WERI-Rb-1 (cell line): ENCODE measurements at regions not wholly inside any gene's neighbourhood (a gene's known extent, or its start where the extent isn't known, plus 50 kb on each side); places are given as distances from the start of the nearest gene placed in this dataset.

Source experiments
- DNase-seq: peaks from one replicate; pipeline ENCODE4 v3.0.0-alpha.2; 2020
- H3K27ac ChIP-seq: fragments of 250-450 bp; sonication (Bioruptor Pico); 2 replicates; pipeline ENCODE4 v1.5.1; 2020; ENCODE audit warnings: mild to moderate bottlenecking, moderate library complexity
- H3K27me3 ChIP-seq: fragments of 250-450 bp; sonication (Bioruptor Pico); 2 replicates; pipeline ENCODE4 v1.5.1; 2021; ENCODE audit warnings: mild to moderate bottlenecking, low read depth, moderate library complexity; ENCODE audit not compliant: insufficient read depth, severe bottlenecking
- H3K36me3 ChIP-seq: fragments of 250-450 bp; sonication (Bioruptor Pico); 2 replicates; pipeline ENCODE4 v1.5.1; 2020; ENCODE audit warnings: mild to moderate bottlenecking, moderate library complexity
- H3K4me3 ChIP-seq: 2 replicates; pipeline ENCODE4 v1.5.1; 2011; ENCODE audit warnings: low read depth, mild to moderate bottlenecking, control low read depth, low read length
- H3K9me3 ChIP-seq: fragments of 250-450 bp; sonication (Bioruptor Pico); 2 replicates; pipeline ENCODE4 v1.5.1; 2021; ENCODE audit warnings: mild to moderate bottlenecking, moderate library complexity; ENCODE audit not compliant: severe bottlenecking
- CTCF ChIP-seq: IDR thresholded peaks from 2 replicates; pipeline ENCODE4 v1.5.1; 2011; ENCODE audit warnings: low read depth, mild to moderate bottlenecking, control low read depth, inconsistent platforms, low read length

- H3K27me3 ChIP-seq = peaks cover 68% of the 10 kb centered on the region
- DNase-seq = no peak
- H3K9me3 ChIP-seq = no peaks in the 10 kb centered on the region
- no peak overlapping the region for H3K27ac ChIP-seq
- H3K4me3 ChIP-seq = no peak overlapping the region
- H3K36me3 ChIP-seq = no peaks in the 10 kb centered on the region
- TF ChIP-seq CTCF = no peak
Observed at GRCh38 chr2:126776255-126776654, 120.3 kb downstream of the GYPC start.

GRCh38 chr2:126776692-126777619 lies 121.0 kb downstream of the GYPC start:
- H3K27me3 ChIP-seq = peaks cover 62% of the 10 kb centered on the region
- TF ChIP-seq CTCF = peak; percentile 94
- no peak overlapping the region for H3K27ac ChIP-seq
- peak; percentile 65 for DNase-seq
- H3K36me3 ChIP-seq = no peaks in the 10 kb centered on the region
- no peaks in the 10 kb centered on the region for H3K9me3 ChIP-seq
- peak overlapping the region; percentile 48 for H3K4me3 ChIP-seq

- Histone ChIP-seq H3K27ac (no peak overlapping the region), H3K36me3 (no peaks in the 10 kb centered on the region), H3K9me3 (no peaks in the 10 kb centered on the region), H3K4me3 (no peak overlapping the region), H3K27me3 (peaks cover 62% of the 10 kb centered on the region)
- no peak for TF ChIP-seq CTCF
- DNase-seq = no peak
Observed at GRCh38 chr2:126777620-126777978, 121.1 kb upstream of the TEX51 start.

- Histone ChIP-seq H3K9me3 (no peaks in the 10 kb centered on the region), H3K4me3 (no peak overlapping the region), H3K36me3 (no peaks in the 10 kb centered on the region), H3K27me3 (peaks cover 59% of the 10 kb centered on the region), H3K27ac (no peak overlapping the region)
- no peak for DNase-seq
- no peak for TF ChIP-seq CTCF
Observed at GRCh38 chr2:126778561-126779501, 119.9 kb upstream of the TEX51 start.

GRCh38 chr2:126781206-126781605 lies 117.5 kb upstream of the TEX51 start:
- H3K27ac ChIP-seq = no peak overlapping the region
- no peaks in the 10 kb centered on the region for H3K9me3 ChIP-seq
- no peak for DNase-seq
- no peak overlapping the region for H3K4me3 ChIP-seq
- no peak for TF ChIP-seq CTCF
- H3K36me3 ChIP-seq = no peaks in the 10 kb centered on the region
- peaks cover 43% of the 10 kb centered on the region for H3K27me3 ChIP-seq
